ENCODE measurements at regions not wholly inside any gene's neighbourhood (a gene's known extent, or its start where the extent isn't known, plus 50 kb on each side); places are given as distances from the start of the nearest gene placed in this dataset.

DNA sequence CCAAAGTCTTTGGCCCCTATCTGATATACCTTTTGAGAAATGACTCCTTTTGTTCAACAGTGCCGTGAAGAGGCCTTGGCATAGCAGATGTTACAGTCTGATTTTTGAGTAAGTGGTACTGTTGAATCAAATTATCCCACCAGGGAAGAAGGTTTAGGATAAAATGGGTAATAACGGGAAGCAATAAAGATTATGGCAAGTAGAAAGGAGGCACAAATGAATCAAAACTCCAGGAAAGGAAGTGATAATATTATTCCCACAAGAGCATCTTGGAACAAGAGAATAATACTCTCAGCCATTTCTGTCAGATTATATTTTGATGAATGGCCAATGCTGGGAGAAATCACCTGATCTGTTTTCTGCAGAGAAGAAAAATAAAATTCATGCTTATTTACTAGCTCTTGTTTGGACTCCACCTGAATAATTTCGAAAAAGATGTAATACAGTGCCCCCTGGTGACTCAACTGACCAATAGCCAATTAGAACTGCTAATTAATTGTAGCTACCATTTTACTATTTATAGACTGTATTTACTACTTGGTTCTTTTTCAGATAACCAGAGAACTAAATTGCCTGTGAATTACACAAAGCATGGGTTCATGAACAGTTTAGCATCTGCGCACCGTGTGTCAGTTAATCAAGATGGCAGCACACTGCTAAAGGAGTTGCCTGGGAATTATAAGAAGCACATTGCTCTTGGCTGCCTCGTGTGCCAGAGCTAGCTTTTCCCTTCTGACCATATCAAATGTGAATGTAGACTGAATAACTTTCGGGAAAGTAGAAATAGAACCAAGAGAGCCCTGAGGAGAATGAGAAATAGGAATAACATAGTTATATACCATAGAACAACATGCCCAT lies 78.5 kb upstream of the TRDN start:
- in situ Hi-C loops (cut with HindIII; ENCODE audit: low pct_ligation_motif_present, low sequenced_read_pairs) = no loop called here
- TF ChIP-seq, protein P1, sequence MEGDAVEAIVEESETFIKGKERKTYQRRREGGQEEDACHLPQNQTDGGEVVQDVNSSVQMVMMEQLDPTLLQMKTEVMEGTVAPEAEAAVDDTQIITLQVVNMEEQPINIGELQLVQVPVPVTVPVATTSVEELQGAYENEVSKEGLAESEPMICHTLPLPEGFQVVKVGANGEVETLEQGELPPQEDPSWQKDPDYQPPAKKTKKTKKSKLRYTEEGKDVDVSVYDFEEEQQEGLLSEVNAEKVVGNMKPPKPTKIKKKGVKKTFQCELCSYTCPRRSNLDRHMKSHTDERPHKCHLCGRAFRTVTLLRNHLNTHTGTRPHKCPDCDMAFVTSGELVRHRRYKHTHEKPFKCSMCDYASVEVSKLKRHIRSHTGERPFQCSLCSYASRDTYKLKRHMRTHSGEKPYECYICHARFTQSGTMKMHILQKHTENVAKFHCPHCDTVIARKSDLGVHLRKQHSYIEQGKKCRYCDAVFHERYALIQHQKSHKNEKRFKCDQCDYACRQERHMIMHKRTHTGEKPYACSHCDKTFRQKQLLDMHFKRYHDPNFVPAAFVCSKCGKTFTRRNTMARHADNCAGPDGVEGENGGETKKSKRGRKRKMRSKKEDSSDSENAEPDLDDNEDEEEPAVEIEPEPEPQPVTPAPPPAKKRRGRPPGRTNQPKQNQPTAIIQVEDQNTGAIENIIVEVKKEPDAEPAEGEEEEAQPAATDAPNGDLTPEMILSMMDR (IDR thresholded peaks at IDR 0.05; ENCODE audit: low read depth, low read length, missing control alignments) = peak; percentile 37
- H3K27ac ChIP-seq = no peak overlapping the region
- no peaks in the 10 kb centered on the region for H3K36me3 ChIP-seq (replicated peaks)
- no peak overlapping the region for H3K4me3 ChIP-seq (ENCODE audit: low read depth, low read length)
- no peak for DNase-seq
- H3K27me3 ChIP-seq (replicated peaks) = no peaks in the 10 kb centered on the region

DNA sequence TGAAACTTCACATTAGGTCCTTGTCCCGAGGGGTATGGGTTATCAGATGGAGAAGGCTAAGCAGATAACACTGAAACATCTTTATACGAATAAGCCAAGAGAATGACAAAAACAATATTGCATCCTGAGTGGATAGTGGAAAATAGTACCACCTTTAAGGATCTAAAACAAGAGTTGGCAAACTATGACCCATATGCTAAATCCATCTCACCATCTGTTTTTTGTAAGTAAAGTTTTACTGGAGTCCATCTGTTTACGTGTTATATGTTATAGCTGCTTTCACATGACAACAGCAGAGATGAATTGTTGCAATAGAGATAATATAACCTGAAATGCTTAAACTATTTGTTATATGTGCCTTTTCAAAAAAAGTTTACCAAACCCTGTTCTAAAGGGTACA lies 76.1 kb upstream of the TRDN start:
- TF ChIP-seq, protein P1 (IDR thresholded peaks at IDR 0.05; ENCODE audit: low read depth, low read length, missing control alignments) = no peak
- in situ Hi-C loops (cut with HindIII; ENCODE audit: low pct_ligation_motif_present, low sequenced_read_pairs) = no loop called here
- Histone ChIP-seq H3K4me3 (ENCODE audit: low read depth, low read length) (no peak overlapping the region), H3K27ac (no peak overlapping the region), H3K36me3 (replicated peaks) (no peaks in the 10 kb centered on the region), H3K27me3 (replicated peaks) (no peaks in the 10 kb centered on the region)
- no peak for DNase-seq

DNA sequence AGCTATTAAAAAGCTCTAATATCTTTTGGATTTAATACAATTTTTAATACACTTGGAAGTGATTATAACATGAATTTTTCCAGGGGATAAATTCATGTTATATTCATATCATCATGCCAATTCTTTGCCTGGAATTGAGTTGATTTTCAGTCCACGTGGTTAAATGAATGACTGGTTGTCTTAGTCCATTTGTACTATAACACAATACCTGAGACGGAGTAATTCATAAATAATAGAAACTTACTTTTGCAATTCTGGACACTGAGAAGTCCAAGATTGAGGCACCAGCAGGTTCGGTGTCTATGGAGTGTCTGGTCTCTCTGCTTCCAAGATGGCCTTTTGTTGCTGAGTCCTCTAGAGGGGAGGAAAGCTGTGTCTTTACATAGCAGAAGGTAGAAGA lies 66.2 kb upstream of the TRDN start:
- no peaks in the 10 kb centered on the region for H3K27me3 ChIP-seq (replicated peaks)
- in situ Hi-C loops (cut with HindIII; ENCODE audit: low pct_ligation_motif_present, low sequenced_read_pairs) = no loop called here
- no peaks in the 10 kb centered on the region for H3K36me3 ChIP-seq (replicated peaks)
- no peak overlapping the region for H3K27ac ChIP-seq
- no peak for DNase-seq
- no peak overlapping the region for H3K4me3 ChIP-seq (ENCODE audit: low read depth, low read length)
- TF ChIP-seq, protein P1 (IDR thresholded peaks at IDR 0.05; ENCODE audit: low read depth, low read length, missing control alignments) = no peak

DNA sequence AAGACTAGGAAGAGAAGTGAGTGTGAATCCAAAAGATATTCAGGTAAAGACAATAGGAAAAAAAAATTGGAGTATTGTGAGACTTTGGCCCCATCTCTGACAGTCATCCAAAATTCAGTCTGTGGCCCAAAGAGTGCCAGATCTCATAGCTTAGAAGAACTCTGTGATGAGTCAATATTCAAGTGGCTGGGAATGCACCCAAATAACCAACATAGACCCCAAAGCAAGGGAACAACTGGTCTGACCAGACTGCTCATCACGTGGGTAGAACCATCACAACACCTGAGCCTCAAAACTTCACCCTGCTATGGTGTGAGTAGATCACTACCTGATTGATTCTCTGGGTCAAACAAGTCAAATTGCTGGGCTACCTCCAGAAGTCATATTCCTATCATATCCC lies 51.1 kb upstream of the TRDN start:
- Histone ChIP-seq H3K36me3 (replicated peaks) (no peaks in the 10 kb centered on the region), H3K27me3 (replicated peaks) (no peaks in the 10 kb centered on the region), H3K27ac (no peak overlapping the region), H3K4me3 (ENCODE audit: low read depth, low read length) (no peak overlapping the region)
- DNase-seq = no peak
- TF ChIP-seq, protein P1 (IDR thresholded peaks at IDR 0.05; ENCODE audit: low read depth, low read length, missing control alignments) = no peak
- in situ Hi-C loops (cut with HindIII; ENCODE audit: low pct_ligation_motif_present, low sequenced_read_pairs) = no loop called here

Measured in brain microvascular endothelial cell (primary cell).